HG02571 (cell line): ENCODE measurements at regions not wholly inside any gene's neighbourhood (a gene's known extent, or its start where the extent isn't known, plus 50 kb on each side); places are given as distances from the start of the nearest gene placed in this dataset.
"Not testable (repeated sequence)": the region's sequence is repeated elsewhere in the genome, so short reads cannot be mapped to it uniquely, and the experiment has no call there.

Experiments used
- ATAC-seq: cut with Tn5 transposase; IDR thresholded peaks from one replicate; pipeline ENCODE4 v1.9.1; 2021; ENCODE audit warnings: mild to moderate bottlenecking, moderate library complexity; ENCODE audit not compliant: unreplicated experiment

DNA sequence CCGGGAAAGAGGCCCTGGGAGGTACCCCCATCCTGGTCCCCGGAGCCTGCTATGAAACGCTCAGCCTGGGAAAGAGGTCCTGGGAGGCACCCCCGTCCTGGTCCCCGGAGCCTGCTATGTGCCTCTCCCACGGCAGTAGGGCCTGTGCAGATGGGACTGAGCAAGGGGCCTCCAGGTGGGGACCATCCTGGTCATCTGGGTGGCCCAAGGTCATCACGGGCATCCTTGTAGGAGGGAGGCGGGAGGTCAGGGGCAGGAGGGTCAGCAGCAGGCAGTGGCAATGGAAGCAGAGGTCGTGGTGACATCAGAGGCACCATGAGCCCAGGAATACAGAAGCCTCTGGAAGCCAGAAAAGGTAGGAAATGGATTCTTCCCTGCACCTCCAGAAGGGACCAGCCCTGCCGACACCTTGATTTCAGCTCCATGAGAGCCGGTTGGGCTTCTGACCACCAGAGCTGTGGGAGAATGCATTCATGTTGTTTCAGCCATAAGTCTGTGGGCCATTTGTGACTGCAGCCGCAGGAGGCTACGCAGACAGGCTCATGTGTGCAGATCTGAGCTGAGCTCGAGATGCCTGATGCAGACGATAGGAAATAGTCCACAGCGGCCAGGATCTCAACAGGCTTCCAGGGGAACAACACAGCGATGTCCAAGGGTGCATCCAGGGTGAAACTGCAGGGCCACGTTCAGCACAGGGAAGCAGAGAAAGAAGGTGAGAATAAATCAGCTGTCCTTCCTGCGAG is 190.7 kb downstream of the LAT start:
- not testable (repeated sequence) for ATAC-seq

GRCh38 chr16:29173371-29174305 is 188.8 kb downstream of the LAT start:
- not testable (repeated sequence) for ATAC-seq

GRCh38 chr16:29172098-29172724 is 187.4 kb downstream of the LAT start:
- not testable (repeated sequence) for ATAC-seq

DNA sequence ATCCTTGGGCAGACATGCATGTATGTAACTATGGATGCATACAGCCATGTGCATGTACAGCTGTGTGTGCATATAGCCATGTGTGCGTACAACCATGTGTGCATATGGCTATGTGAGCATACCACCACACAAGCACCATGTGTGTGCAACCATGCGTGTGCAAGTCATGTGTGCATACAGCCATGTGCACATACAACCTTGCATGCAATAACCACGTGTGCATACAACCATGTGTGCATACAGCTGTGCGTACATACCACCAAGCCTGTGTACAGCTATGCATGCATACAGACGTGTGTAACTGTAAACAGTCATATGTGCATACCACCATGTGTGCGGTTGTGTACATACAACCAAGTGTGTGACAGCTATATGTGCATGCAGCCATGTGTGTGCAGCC is 186.4 kb downstream of the LAT start:
- not testable (repeated sequence) for ATAC-seq

GRCh38 chr16:29170393-29171119 is 185.7 kb downstream of the LAT start:
- ATAC-seq, result not testable (repeated sequence)

- not testable (repeated sequence) for ATAC-seq
Measured at GRCh38 chr16:29169295-29169994, 184.6 kb downstream of the LAT start.

DNA sequence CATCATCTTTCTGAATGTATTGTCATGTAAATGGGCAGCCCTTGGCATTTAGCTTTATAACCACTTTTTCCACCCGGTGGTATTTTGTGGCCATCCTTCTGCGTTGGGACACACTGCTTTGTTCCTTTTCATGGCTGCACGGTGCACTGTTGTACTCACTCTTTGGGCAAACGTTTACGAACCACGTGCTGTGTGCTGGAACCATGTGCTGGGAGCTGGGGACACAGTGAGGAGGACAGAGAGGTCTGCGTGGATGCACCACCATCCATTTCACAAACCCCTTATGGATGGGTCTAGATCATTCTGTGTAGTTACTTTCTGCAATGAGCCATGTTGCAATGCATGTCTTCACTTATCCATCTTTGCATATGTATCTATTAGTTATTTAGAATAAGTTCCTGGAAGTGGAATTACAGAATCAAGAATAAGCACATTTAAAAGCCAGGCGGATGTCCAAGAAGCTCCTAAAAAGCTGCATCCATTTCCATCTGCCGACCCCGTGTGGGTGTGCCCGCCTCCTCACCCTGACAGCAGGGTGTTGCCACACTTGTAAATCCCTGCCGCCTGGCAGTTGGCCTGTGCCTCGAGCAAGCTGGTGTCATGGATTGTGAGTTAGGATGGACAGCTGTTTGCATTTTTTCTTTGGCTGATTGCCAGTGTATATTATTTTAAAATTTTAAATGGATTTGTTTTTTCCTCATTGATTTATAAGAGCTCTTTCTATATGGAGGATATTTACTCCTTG is 183.8 kb downstream of the LAT start:
- not testable (repeated sequence) for ATAC-seq

- not testable (repeated sequence) for ATAC-seq
Measured at GRCh38 chr16:29164442-29165089, 179.7 kb downstream of the LAT start.

GRCh38 chr16:29160171-29160570 is 175.3 kb downstream of the LAT start:
- ATAC-seq, result not testable (repeated sequence)

DNA sequence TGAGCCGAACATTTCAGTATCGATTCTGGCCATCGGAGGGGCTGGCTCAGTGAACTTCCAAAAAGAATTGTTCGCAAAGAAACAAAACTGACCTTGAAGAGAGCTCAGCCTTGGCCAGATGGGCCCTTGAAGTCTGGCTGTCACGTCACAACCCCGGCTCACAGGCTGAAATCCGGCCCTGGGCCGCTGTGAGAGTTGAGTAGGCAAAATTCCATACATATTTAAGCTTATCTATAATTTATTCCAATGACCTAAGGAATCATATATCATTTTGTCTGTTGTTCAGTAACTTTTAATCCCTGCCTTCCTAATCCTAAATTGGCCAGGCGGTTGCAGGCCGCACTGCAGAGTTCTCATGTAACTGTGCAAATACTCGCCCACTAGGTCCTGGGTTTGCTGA is 174.8 kb downstream of the LAT start:
- not testable (repeated sequence) for ATAC-seq

- ATAC-seq, result no peak
Measured at GRCh38 chr16:29158785-29159184, 173.9 kb downstream of the LAT start.

- not testable (repeated sequence) for ATAC-seq
Measured at GRCh38 chr16:29158031-29158784, 173.4 kb downstream of the LAT start.

GRCh38 chr16:29157051-29157923 is 172.4 kb downstream of the LAT start:
- not testable (repeated sequence) for ATAC-seq

GRCh38 chr16:29156511-29156910 is 171.7 kb downstream of the LAT start:
- ATAC-seq, result no peak

GRCh38 chr16:29155866-29156200 is 171.0 kb downstream of the LAT start:
- ATAC-seq, result not testable (repeated sequence)

DNA sequence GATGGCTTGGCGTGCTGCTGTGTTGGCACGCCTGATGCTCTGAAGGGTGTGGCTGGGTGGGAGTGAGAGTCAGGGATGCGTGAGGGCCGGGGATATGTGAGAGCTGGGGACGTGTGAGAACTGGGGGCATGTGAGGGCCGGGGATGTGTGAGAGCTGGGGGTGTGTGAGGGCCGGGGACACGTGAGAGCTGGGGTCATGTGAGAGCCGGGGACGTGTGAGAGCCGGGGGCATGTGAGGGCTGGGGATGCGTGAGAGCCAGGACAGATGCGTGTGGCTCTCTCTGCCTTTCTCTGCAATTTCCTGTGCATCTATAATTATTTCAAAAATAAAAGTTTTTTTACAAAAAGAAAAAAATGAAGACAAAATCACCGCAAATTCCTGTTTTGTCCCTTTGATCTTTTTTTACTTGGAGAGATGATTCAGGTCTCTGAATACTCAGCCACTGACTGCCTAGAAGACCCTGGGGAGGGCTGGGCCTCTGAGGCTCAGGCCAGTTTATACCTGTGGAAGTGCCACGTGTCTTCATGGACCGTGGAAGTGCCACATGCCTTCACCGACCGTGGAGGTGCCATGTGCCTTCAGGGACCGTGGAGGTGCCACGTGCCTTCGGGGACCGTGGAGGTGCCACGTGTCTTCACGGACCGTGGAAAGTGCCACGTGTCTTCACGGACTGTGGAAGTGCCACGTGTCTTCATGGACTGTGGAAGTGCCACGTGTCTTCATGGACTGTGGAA is 170.4 kb downstream of the LAT start:
- not testable (repeated sequence) for ATAC-seq
